IMR-90 (cell line): ENCODE measurements at regions not wholly inside any gene's neighbourhood (a gene's known extent, or its start where the extent isn't known, plus 50 kb on each side); places are given as distances from the start of the nearest gene placed in this dataset.
A peak's percentile ranks its signal among the peaks of the same experiment; 100 is the strongest.

Experiments used
- ATAC-seq: fragments of 200-7000 bp; cut with Tn5 transposase; 2 replicates; pipeline ENCODE4 v1.9.1; 2020; ENCODE audit warnings: low read depth, mild to moderate bottlenecking, moderate library complexity
- BruUV-seq: library from RNA; stranded (reverse); fragments of 400-500 nt; replicated peaks from 2 replicates; lab custom pipeline; 2021; lab: Mats Ljungman, UMichigan
- CTCF ChIA-PET: fragments of 300-600 bp; formaldehyde crosslinking; extraction: SDS; loops from one replicate; lab custom pipeline; 2021; ENCODE audit warnings: antibody characterized with exemption; lab: Yijun Ruan, JAX
- POLR2A ChIA-PET: fragments of 300-600 bp; sonication (Branson Sonifier 250); formaldehyde crosslinking; loops from one replicate; lab custom pipeline; 2022; ENCODE audit warnings: antibody characterized with exemption; ENCODE audit not compliant: unreplicated experiment; lab: Charles Lee
- DNase-seq: peaks from one replicate; pipeline ENCODE4 v3.0.0; 2013
- H2AFZ ChIP-seq: replicated peaks from 2 replicates; pipeline ENCODE3; 2013; ENCODE audit warnings: low read length, mild to moderate bottlenecking; ENCODE audit not compliant: poor library complexity
- H2AK5ac ChIP-seq: 2 replicates; pipeline ENCODE4 v1.6.1; 2013; ENCODE audit warnings: low read depth, low read length, inconsistent platforms
- H2AK9ac ChIP-seq: replicated peaks from 2 replicates; pipeline ENCODE3; 2013; ENCODE audit warnings: mild to moderate bottlenecking, low read depth, low read length, moderate library complexity; ENCODE audit not compliant: poor library complexity
- H2BK120ac ChIP-seq: 2 replicates; pipeline ENCODE4 v1.6.1; 2013; ENCODE audit warnings: low read depth, low read length, inconsistent platforms
- H2BK15ac ChIP-seq: 3 replicates; pipeline ENCODE4 v1.6.1; 2013; ENCODE audit warnings: low read depth, low read length, inconsistent platforms
- H2BK20ac ChIP-seq: 2 replicates; pipeline ENCODE4 v1.6.1; 2013; ENCODE audit warnings: low read depth, mild to moderate bottlenecking, inconsistent platforms, low read length, moderate library complexity
- H2BK5ac ChIP-seq: 2 replicates; pipeline ENCODE4 v1.6.1; 2013; ENCODE audit warnings: mild to moderate bottlenecking, low read depth, low read length, inconsistent platforms; ENCODE audit not compliant: poor library complexity, severe bottlenecking
- H3K14ac ChIP-seq: replicated peaks from 2 replicates; pipeline ENCODE4 v1.6.1; 2013; ENCODE audit warnings: low read depth, low read length, inconsistent platforms
- H3K18ac ChIP-seq: 2 replicates; pipeline ENCODE4 v1.6.1; 2013; ENCODE audit warnings: low read depth, low read length, control low read depth
- H3K23ac ChIP-seq: 2 replicates; pipeline ENCODE4 v1.6.1; 2013; ENCODE audit warnings: low read depth, low read length, inconsistent platforms
- H3K27ac ChIP-seq: 2 replicates; pipeline ENCODE4 v1.5.1; 2013; ENCODE audit warnings: mild to moderate bottlenecking, control low read depth, low read length; ENCODE audit not compliant: insufficient read depth
- H3K27me3 ChIP-seq: 2 replicates; pipeline ENCODE4 v1.6.1; 2013; ENCODE audit warnings: low read length; ENCODE audit not compliant: control insufficient read depth, insufficient read depth
- H3K36me3 ChIP-seq: 2 replicates; pipeline ENCODE4 v1.6.1; 2013; ENCODE audit warnings: low read length, mixed read lengths; ENCODE audit not compliant: control insufficient read depth, insufficient read depth
- H3K4ac ChIP-seq: 2 replicates; pipeline ENCODE4 v1.6.1; 2013; ENCODE audit warnings: low read depth, low read length, inconsistent platforms
- H3K4me1 ChIP-seq: 2 replicates; pipeline ENCODE4 v1.6.1; 2013; ENCODE audit warnings: low read length, mixed read lengths; ENCODE audit not compliant: control insufficient read depth, insufficient read depth
- H3K4me2 ChIP-seq: 2 replicates; pipeline ENCODE4 v1.6.1; 2013; ENCODE audit warnings: low read depth, mild to moderate bottlenecking, control low read depth, low read length, moderate library complexity
- H3K4me3 ChIP-seq: 2 replicates; pipeline ENCODE4 v1.5.1; 2013; ENCODE audit warnings: low read depth, mild to moderate bottlenecking, control low read depth, low read length, moderate library complexity; ENCODE audit not compliant: insufficient read depth
- H3K56ac ChIP-seq: 2 replicates; pipeline ENCODE4 v1.6.1; 2013; ENCODE audit warnings: low read length, inconsistent platforms; ENCODE audit not compliant: insufficient read depth; ENCODE audit errors: extremely low read depth
- H3K79me1 ChIP-seq, 2 experiments: 2 replicates each; pipeline ENCODE4 v1.6.1; 2013; ENCODE audit warnings: low read length in 2 of 2, inconsistent platforms in 1 of 2, low read depth in 1 of 2
- H3K9ac ChIP-seq: 2 replicates; pipeline ENCODE4 v1.6.1; 2013; ENCODE audit warnings: low read depth, low read length, control low read depth
- H3K9me1 ChIP-seq: 2 replicates; pipeline ENCODE4 v1.6.1; 2013; ENCODE audit warnings: low read length, inconsistent platforms; ENCODE audit not compliant: insufficient read depth
- H3K9me3 ChIP-seq: 2 replicates; pipeline ENCODE4 v1.6.1; 2013; ENCODE audit warnings: low read length; ENCODE audit not compliant: control insufficient read depth, insufficient read depth
- H4K20me1 ChIP-seq: 2 replicates; pipeline ENCODE4 v1.6.1; 2013; ENCODE audit warnings: low read length, inconsistent platforms; ENCODE audit not compliant: insufficient read depth
- H4K5ac ChIP-seq: 2 replicates; pipeline ENCODE4 v1.6.1; 2013; ENCODE audit warnings: mild to moderate bottlenecking, low read depth, low read length, control low read depth
- H4K8ac ChIP-seq, 2 experiments: 2 replicates each; pipeline ENCODE4 v1.6.1; 2013; ENCODE audit warnings: low read depth in 2 of 2, low read length in 2 of 2, control low read depth in 1 of 2, inconsistent platforms in 1 of 2
- H4K91ac ChIP-seq: 2 replicates; pipeline ENCODE4 v1.6.1; 2013; ENCODE audit warnings: low read depth, low read length, inconsistent platforms; ENCODE audit not compliant: insufficient read depth
- BHLHE40 ChIP-seq: fragments of 150-350 bp; IDR thresholded peaks from 2 replicates; pipeline ENCODE4 v1.6.1; 2016; ENCODE audit warnings: mild to moderate bottlenecking, low read depth, low read length
- ELK1 ChIP-seq: fragments of 150-350 bp; IDR thresholded peaks from 2 replicates; pipeline ENCODE4 v1.6.1; 2016; ENCODE audit warnings: low read depth, mild to moderate bottlenecking, low read length, moderate library complexity, borderline replicate concordance
- MAFK ChIP-seq: IDR thresholded peaks from 2 replicates; pipeline ENCODE4 v1.6.1; 2012; ENCODE audit warnings: low read depth, low read length, improper control_type of control experiment
- MAZ ChIP-seq: IDR thresholded peaks from 2 replicates; pipeline ENCODE4 v1.6.1; 2012; ENCODE audit warnings: low read depth, mild to moderate bottlenecking, low read length, improper control_type of control experiment, moderate library complexity, borderline replicate concordance
- RCOR1 ChIP-seq: IDR thresholded peaks from 2 replicates; pipeline ENCODE4 v1.6.1; 2012; ENCODE audit warnings: mild to moderate bottlenecking, low read length, improper control_type of control experiment; ENCODE audit not compliant: insufficient replicate concordance
- USF2 ChIP-seq: fragments of 150-350 bp; IDR thresholded peaks from 2 replicates; pipeline ENCODE4 v1.6.1; 2017; ENCODE audit warnings: mild to moderate bottlenecking, antibody characterized with exemption, low read length, low read depth
- whole genome bisulfite sequencing, 2 experiments: methylation state at CpG; one replicate each; pipeline versions ENCODE4 v1.1.5 to v1.1.7; 2013; ENCODE audit warnings: missing lambda C conversion rate in 2 of 2; ENCODE audit not compliant: insufficient read length in 1 of 2; ENCODE audit errors: extremely low coverage in 2 of 2; 5-methylcytosine and 5-hydroxymethylcytosine counted together
- dilution Hi-C: fragments of 300-500 bp; cut with HindIII; formaldehyde crosslinking; loops from one replicate; pipeline ENCODE4 v1.14.3; 2018; ENCODE audit warnings: low sequenced_read_pairs; ENCODE audit not compliant: unreplicated experiment
- in situ Hi-C: fragments of 300-500 bp; cut with MboI; formaldehyde crosslinking; loops from 3 replicates; pipeline ENCODE4 v1.14.3; 2019; ENCODE audit warnings: low sequenced_read_pairs, inconsistent platforms, mixed read lengths
- intact Hi-C: fragments of 100-400 bp; cut with micrococcal nuclease; formaldehyde crosslinking; loops from 2 replicates; pipeline ENCODE4 v1.10.0; 2022

- Histone ChIP-seq H3K27me3 (no peaks in the 10 kb centered on the region), H4K8ac (peak overlapping the region in 1 of 2 experiments; percentile 18; a peak in 1 of 4 replicates), H3K56ac (no peak overlapping the region), H3K23ac (no peak overlapping the region), H2BK5ac (no peak overlapping the region), H3K4ac (no peak overlapping the region), H4K5ac (no peak overlapping the region), H3K36me3 (no peaks in the 10 kb centered on the region), H2AK5ac (no peak overlapping the region), H3K14ac (0 out of 2 replicates have a peak overlapping the region, but pooled peaks have one; percentile 39), H3K79me1 (no peaks in the 10 kb centered on the region), H4K91ac (no peak overlapping the region), H2AK9ac (peak overlapping the region; percentile 10), H3K4me2 (no peak overlapping the region), H3K27ac (no peak overlapping the region), H3K4me3 (no peak overlapping the region), H4K20me1 (no peaks in the 10 kb centered on the region), H3K4me1 (peaks cover 4% of the 10 kb centered on the region; the same call in 1 of the 2 replicates), H3K9me3 (no peaks in the 10 kb centered on the region), H3K18ac (no peak overlapping the region), H2AFZ (peak overlapping the region; percentile 68), H3K9me1 (peaks cover 5% of the 10 kb centered on the region), H2BK15ac (no peak overlapping the region; the same call in 2 of the 3 replicates), H2BK120ac (no peak overlapping the region), H2BK20ac (no peak overlapping the region), H3K9ac (no peak overlapping the region)
- ChIA-PET CTCF (no interaction called here), POLR2A (interaction anchor here (0.5 kb wide), 1 partner anchor 1012 kb away, joined by 3 read pairs; no protein-coding TSS in a partner anchor)
- BruUV-seq: no TSS peak
- DNase-seq (no peak), ATAC-seq (no peak)
- intact Hi-C loops: no loop called here
- WGBS, 2 experiments: no CpG with 5 or more reads among the region's 6 CpGs
- dilution Hi-C loops: no loop called here
- in situ Hi-C loops: no loop called here
- TF ChIP-seq USF2: no peak
- TF ChIP-seq BHLHE40: no peak
- no peak for TF ChIP-seq MAFK
- TF ChIP-seq ELK1: no peak
- no peak for TF ChIP-seq MAZ
- TF ChIP-seq RCOR1: no peak
Observed at GRCh38 chr10:44818041-44818649, 93.0 kb upstream of the TMEM72 start.
